ENCODE measurements at regions not wholly inside any gene's neighbourhood (a gene's known extent, or its start where the extent isn't known, plus 50 kb on each side); places are given as distances from the start of the nearest gene placed in this dataset.
"Not testable (repeated sequence)": the region's sequence is repeated elsewhere in the genome, so short reads cannot be mapped to it uniquely, and the experiment has no call there.

DNA sequence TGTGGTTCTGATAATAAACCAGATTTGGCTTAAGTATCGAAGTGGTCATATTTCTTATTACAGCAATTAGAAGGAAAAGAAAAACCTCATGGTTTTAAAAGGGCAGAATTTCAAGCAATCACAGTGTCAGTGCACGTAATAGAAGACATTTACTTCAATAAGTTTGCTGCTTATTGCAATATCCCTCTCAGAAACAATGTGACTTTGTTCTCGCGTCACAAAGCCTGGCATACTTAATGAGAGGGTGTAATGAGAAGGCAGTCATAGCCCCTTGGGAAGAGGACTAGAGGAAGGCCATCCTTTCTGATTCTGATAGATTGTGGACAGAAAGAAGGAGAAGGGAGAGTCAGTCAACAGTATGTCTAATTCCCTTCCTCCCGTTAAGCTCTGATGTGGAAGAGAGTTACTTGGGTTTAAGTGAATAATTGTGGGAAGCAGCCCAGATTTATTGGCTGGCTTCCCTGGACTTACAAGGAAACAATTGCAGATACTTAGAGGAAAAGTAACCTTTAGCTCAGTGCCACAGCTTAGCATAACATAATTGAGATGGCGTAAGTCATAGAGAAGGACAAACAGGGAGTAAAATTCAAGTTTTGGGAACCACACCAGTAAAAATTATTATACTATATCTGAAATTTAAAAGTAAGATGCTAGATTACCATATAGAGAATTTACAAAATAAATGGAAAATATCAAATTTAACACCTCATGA lies 738.2 kb downstream of the PRIM2 start:
- DNase-seq; H3K27me3 Mint-ChIP-seq (ENCODE audit: unreplicated experiment); H3K36me3 Mint-ChIP-seq (ENCODE audit: unreplicated experiment); H3K27ac Mint-ChIP-seq (ENCODE audit: unreplicated experiment); H3K4me1 Mint-ChIP-seq (ENCODE audit: low read depth, unreplicated experiment); H3K9me3 Mint-ChIP-seq (ENCODE audit: unreplicated experiment); H3K4me3 Mint-ChIP-seq (ENCODE audit: unreplicated experiment): not testable (repeated sequence)

DNA sequence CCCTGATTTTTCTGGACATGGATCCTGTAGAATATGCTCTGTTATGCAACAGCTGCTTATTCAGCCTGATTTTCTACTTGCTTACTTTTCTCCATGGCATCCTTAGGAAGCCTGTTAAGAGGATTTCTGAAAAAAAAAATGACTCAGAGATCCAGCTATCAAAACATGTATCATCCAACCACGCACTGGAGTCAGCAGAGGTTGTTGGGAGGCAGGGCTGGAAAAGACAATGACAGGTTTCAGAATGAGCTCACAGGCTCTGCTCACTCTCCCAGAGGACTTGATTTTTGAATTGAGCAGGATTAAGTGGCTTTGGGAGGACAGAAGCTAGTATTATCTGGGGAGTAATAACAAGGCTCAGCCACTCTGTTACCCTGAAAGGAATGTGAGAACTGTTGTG lies 742.3 kb downstream of the PRIM2 start:
- H3K27ac Mint-ChIP-seq (ENCODE audit: unreplicated experiment); H3K4me3 Mint-ChIP-seq (ENCODE audit: unreplicated experiment); H3K27me3 Mint-ChIP-seq (ENCODE audit: unreplicated experiment); H3K36me3 Mint-ChIP-seq (ENCODE audit: unreplicated experiment); DNase-seq; H3K9me3 Mint-ChIP-seq (ENCODE audit: unreplicated experiment); H3K4me1 Mint-ChIP-seq (ENCODE audit: low read depth, unreplicated experiment): not testable (repeated sequence)

DNA sequence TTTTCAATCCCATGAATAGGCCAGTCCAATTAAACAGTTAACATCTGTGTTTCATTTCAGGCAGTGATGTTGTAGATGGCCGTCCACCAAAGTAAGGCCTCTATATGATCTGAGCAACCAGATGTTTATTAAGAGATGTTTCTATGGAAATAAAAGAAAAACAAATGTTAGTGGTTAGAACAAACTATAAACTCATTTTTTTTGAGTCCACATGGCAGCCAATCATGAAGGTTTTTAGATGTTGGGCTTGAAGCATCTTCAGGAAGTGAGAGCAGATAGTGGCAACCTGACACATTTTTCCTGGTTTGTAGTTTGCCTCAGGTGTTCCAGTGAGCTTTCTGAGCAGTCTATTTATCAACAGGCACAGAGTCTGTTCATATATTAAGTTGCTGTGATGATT lies 746.1 kb downstream of the PRIM2 start:
- not testable (repeated sequence) for DNase-seq; H3K4me3 Mint-ChIP-seq (ENCODE audit: unreplicated experiment); H3K4me1 Mint-ChIP-seq (ENCODE audit: low read depth, unreplicated experiment); H3K9me3 Mint-ChIP-seq (ENCODE audit: unreplicated experiment); H3K27me3 Mint-ChIP-seq (ENCODE audit: unreplicated experiment); H3K36me3 Mint-ChIP-seq (ENCODE audit: unreplicated experiment); H3K27ac Mint-ChIP-seq (ENCODE audit: unreplicated experiment)

DNA sequence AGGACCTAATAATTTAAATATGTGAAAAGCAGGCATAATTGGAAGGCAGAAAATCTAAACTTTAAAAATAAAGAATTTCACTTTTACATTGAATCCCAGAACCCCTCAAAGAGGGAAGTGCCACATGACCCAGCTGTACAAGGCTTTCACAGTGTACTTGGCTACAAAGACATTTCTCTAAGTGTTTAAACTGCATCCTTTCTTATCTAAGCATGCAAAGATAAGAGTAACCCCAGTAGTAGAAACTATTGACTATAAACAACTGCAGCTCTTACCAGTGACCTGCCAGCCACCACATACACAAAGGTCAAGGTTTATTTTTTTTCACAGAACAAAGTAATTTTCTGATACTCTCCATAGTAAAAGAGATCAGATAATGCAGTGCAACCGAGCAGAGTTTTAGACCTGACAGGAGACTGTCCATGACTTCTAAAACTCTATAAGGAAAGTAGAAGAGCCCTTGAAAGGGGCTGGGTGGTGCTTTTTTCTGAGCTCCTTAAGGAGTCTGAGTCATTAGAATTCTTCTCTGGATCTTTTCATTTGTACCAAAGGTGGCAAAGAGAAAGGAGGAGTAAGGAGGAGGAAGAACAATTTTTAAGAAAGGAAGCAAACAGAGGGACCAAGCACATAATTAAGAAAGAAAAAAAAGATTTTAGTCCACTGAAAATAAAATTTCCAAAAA lies 750.6 kb downstream of the PRIM2 start:
- not testable (repeated sequence) for H3K9me3 Mint-ChIP-seq (ENCODE audit: unreplicated experiment); H3K36me3 Mint-ChIP-seq (ENCODE audit: unreplicated experiment); H3K4me3 Mint-ChIP-seq (ENCODE audit: unreplicated experiment); H3K27me3 Mint-ChIP-seq (ENCODE audit: unreplicated experiment); H3K4me1 Mint-ChIP-seq (ENCODE audit: low read depth, unreplicated experiment); H3K27ac Mint-ChIP-seq (ENCODE audit: unreplicated experiment); DNase-seq

DNA sequence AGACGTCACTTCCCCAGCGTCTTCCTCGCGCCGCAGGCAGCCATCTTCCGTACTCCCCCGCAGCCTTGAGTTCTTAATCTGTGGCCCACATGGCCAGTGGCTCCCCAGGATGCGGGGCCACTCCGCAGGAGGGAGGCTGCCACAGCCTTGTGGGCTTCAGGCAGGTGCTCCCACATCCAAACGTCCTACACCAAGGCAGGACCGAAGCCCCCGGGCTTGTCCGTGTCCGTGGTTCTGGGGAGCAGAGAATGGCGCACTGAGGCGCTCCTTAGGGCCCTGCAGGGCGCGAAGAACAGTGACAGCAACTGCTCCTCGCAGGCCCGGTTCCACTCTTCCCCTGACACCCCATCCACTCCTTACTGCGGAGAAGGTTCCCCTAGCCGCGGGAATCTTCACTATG lies 755.8 kb downstream of the PRIM2 start:
- TF ChIP-seq, protein P1, sequence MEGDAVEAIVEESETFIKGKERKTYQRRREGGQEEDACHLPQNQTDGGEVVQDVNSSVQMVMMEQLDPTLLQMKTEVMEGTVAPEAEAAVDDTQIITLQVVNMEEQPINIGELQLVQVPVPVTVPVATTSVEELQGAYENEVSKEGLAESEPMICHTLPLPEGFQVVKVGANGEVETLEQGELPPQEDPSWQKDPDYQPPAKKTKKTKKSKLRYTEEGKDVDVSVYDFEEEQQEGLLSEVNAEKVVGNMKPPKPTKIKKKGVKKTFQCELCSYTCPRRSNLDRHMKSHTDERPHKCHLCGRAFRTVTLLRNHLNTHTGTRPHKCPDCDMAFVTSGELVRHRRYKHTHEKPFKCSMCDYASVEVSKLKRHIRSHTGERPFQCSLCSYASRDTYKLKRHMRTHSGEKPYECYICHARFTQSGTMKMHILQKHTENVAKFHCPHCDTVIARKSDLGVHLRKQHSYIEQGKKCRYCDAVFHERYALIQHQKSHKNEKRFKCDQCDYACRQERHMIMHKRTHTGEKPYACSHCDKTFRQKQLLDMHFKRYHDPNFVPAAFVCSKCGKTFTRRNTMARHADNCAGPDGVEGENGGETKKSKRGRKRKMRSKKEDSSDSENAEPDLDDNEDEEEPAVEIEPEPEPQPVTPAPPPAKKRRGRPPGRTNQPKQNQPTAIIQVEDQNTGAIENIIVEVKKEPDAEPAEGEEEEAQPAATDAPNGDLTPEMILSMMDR (IDR thresholded peaks at IDR 0.05; ENCODE audit: partially characterized antibody, unreplicated experiment) = no peak
- Mint-ChIP-seq H3K36me3 (ENCODE audit: unreplicated experiment) (no peaks in the 10 kb centered on the region), H3K27ac (ENCODE audit: unreplicated experiment) (no peak overlapping the region), H3K4me1 (ENCODE audit: low read depth, unreplicated experiment) (no peaks in the 10 kb centered on the region), H3K27me3 (ENCODE audit: unreplicated experiment) (no peaks in the 10 kb centered on the region), H3K4me3 (ENCODE audit: unreplicated experiment) (no peak overlapping the region), H3K9me3 (ENCODE audit: unreplicated experiment) (peaks cover 1% of the 10 kb centered on the region)
- DNase-seq = no peak

DNA sequence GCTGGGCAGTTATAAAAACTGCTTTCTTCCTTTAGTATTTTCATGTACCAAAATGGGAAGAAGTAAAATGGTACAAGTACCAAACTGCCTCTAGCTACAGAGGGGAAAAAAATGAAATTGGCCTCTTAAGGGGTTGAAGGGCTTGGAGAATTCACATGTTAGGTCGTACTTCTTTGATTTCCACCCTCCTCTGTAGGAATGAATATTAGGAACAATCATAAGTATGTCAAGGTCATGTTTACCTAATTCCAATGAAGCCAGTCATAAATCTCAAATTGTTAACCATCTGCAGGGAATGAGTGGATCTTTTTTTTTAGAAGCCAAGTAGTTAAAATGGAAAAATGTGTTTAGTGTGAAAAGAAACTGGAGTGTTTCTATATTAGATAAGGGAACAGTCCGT lies 772.6 kb downstream of the PRIM2 start:
- not testable (repeated sequence) for DNase-seq; H3K9me3 Mint-ChIP-seq (ENCODE audit: unreplicated experiment); H3K27ac Mint-ChIP-seq (ENCODE audit: unreplicated experiment); H3K27me3 Mint-ChIP-seq (ENCODE audit: unreplicated experiment); H3K4me3 Mint-ChIP-seq (ENCODE audit: unreplicated experiment); H3K36me3 Mint-ChIP-seq (ENCODE audit: unreplicated experiment); H3K4me1 Mint-ChIP-seq (ENCODE audit: low read depth, unreplicated experiment)

DNA sequence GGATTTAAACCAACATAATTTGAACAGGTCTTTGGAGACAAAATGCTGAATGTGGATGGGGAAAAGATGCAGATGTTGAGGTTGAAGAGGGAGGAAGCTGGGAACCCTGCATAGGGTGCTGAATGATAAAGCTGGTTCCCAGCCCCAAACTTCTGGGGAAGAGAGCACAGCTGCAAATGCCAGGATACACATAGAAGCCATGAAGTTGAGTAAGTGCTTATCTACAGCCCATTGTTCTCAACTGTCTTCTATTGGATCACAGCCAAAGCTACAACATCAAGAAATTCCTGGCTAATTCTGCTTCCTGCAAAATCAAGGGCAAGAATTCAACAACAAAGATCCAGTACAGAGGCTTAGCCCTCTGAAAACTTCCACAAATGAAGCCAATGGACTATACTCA lies 779.8 kb downstream of the PRIM2 start:
- DNase-seq; H3K27me3 Mint-ChIP-seq (ENCODE audit: unreplicated experiment); H3K4me3 Mint-ChIP-seq (ENCODE audit: unreplicated experiment); H3K9me3 Mint-ChIP-seq (ENCODE audit: unreplicated experiment); H3K27ac Mint-ChIP-seq (ENCODE audit: unreplicated experiment); H3K36me3 Mint-ChIP-seq (ENCODE audit: unreplicated experiment); H3K4me1 Mint-ChIP-seq (ENCODE audit: low read depth, unreplicated experiment): not testable (repeated sequence)

DNA sequence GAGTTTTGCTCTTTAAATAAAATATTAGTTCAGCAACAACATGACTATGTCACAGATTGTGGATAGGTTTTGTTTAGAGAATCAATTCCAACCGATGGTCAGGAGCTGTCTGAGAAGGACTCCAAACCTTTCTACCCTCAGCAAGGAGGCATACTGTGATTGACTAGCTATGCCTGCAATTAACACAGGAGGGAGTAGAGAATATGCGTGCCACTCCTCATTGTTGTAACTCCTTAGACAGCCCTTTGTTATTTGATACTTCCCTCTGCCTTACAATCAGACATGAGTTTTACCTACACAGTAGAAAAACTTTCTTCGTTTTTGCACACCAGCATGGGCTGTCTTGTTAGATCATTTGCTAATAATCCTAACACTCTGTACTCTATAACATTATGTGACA lies 796.5 kb downstream of the PRIM2 start:
- no peak for DNase-seq
- H3K9me3 Mint-ChIP-seq (ENCODE audit: unreplicated experiment) = peaks cover 1% of the 10 kb centered on the region
- no peaks in the 10 kb centered on the region for H3K4me1 Mint-ChIP-seq (ENCODE audit: low read depth, unreplicated experiment)
- no peak overlapping the region for H3K4me3 Mint-ChIP-seq (ENCODE audit: unreplicated experiment)
- no peaks in the 10 kb centered on the region for H3K36me3 Mint-ChIP-seq (ENCODE audit: unreplicated experiment)
- H3K27ac Mint-ChIP-seq (ENCODE audit: unreplicated experiment) = no peak overlapping the region
- TF ChIP-seq, protein P1 (IDR thresholded peaks at IDR 0.05; ENCODE audit: partially characterized antibody, unreplicated experiment) = no peak
- no peaks in the 10 kb centered on the region for H3K27me3 Mint-ChIP-seq (ENCODE audit: unreplicated experiment)

DNA sequence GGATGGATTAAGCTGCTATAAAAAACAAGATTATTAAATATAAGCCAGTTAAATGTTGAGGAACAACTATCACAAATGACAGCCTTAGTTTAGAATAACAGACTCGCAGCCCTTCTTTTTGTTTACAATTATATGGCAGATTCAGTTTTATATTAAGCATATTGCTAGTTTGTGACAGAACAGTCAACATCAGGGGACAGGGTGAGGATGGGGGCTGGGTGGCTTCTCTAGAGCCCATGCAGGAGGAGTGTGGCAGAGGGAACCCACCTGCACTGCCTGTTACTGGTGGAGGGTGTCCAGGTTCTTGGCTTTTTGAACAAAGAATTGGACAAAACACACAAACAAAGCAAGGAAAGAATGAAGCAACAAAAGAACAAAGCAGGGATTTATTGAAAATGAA lies 799.7 kb downstream of the PRIM2 start:
- H3K27ac Mint-ChIP-seq (ENCODE audit: unreplicated experiment); H3K4me1 Mint-ChIP-seq (ENCODE audit: low read depth, unreplicated experiment); H3K4me3 Mint-ChIP-seq (ENCODE audit: unreplicated experiment); DNase-seq; H3K9me3 Mint-ChIP-seq (ENCODE audit: unreplicated experiment); H3K36me3 Mint-ChIP-seq (ENCODE audit: unreplicated experiment); H3K27me3 Mint-ChIP-seq (ENCODE audit: unreplicated experiment): not testable (repeated sequence)

DNA sequence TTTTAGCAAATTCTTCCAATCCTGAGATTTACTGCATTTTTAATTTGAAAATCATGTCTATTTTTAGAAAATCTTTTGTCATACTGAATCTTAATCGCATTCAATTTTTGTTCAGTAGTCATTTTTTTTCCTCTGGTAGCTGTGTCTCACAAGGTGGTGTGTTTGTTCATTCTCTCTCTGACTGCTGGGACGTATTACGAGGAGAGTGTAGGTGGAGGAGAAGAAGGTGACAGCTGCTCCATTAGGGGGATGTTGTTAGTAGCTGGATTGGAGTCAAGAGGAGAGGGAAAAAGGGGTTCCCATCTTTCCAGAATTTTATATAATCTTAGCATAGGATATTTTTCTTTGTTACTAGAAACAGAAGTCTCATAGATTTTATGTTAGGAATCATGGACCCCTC lies 804.2 kb downstream of the PRIM2 start:
- not testable (repeated sequence) for H3K9me3 Mint-ChIP-seq (ENCODE audit: unreplicated experiment); DNase-seq; H3K4me1 Mint-ChIP-seq (ENCODE audit: low read depth, unreplicated experiment); H3K4me3 Mint-ChIP-seq (ENCODE audit: unreplicated experiment); H3K27me3 Mint-ChIP-seq (ENCODE audit: unreplicated experiment); H3K27ac Mint-ChIP-seq (ENCODE audit: unreplicated experiment); H3K36me3 Mint-ChIP-seq (ENCODE audit: unreplicated experiment)

DNA sequence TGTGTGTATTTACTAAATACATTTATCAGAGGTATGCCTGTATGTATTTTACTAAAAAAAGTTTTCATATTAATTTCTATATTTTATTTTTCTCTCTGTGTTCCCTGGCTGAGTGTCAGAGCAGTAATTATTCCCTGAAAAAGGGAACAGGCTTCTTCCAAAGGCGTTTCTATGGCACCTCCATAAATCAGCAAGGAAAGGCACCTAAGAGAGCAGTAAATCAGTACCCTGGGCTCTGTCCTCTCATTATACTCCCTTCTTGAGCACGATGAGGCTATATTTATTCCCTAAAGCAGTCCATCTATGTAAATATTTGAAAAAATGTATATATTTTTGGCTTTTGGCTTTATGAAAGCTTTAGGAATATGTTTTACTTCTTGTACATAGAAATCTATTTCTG lies 806.3 kb downstream of the PRIM2 start:
- not testable (repeated sequence) for H3K9me3 Mint-ChIP-seq (ENCODE audit: unreplicated experiment); H3K27me3 Mint-ChIP-seq (ENCODE audit: unreplicated experiment); H3K4me3 Mint-ChIP-seq (ENCODE audit: unreplicated experiment)

More for the DNA sequence above, 806.3 kb downstream of the PRIM2 start:
- DNase-seq; H3K27ac Mint-ChIP-seq (ENCODE audit: unreplicated experiment); H3K4me1 Mint-ChIP-seq (ENCODE audit: low read depth, unreplicated experiment); H3K36me3 Mint-ChIP-seq (ENCODE audit: unreplicated experiment): not testable (repeated sequence)

Measured in glutamatergic neuron (in vitro differentiated cells).